LNCaP clone FGC (cell line): ENCODE measurements at regions not wholly inside any gene's neighbourhood (a gene's known extent, or its start where the extent isn't known, plus 50 kb on each side); places are given as distances from the start of the nearest gene placed in this dataset.

Experiments
- DNase-seq: peaks from one replicate; pipeline ENCODE4 v3.0.0-alpha.2; 2011; ENCODE audit warnings: low read depth
- H3K4me3 ChIP-seq: 2 replicates; pipeline ENCODE4 v1.5.1; 2011; ENCODE audit warnings: mild to moderate bottlenecking, low read depth, low read length, control low read depth
- TF ChIP-seq, protein P1 (sequence below): IDR thresholded peaks from 2 replicates; pipeline ENCODE4 v1.5.1; 2012; ENCODE audit warnings: mild to moderate bottlenecking; ENCODE audit not compliant: control insufficient read depth, insufficient read depth; ENCODE audit errors: extremely low read depth

DNA sequence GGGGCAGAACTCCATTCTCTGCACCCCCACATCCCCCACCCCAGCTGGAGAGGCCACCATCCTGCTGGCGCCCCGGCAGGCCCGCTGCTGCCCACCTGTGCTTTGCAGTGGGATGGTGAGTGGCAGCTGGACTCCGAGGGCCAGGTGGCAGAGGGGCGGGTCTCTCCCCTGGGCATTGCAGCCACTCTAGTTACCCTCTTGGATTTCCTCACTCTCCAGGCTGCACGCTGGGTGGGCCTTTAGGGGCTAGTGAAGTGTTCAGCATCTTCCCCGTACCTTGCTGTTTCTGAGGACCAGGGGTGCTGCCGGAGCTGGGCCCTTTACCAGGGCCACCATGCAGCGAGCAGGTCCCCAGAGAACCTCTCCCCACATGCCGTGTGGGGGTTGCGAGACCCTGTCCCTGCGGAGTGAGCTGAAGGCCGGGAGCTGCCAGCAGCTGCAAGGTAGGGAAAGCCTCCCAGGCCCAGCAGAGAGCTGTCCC lies 88.4 kb upstream of the SH3PXD2B start:
- DNase-seq: no peak
- no peak overlapping the region for H3K4me3 ChIP-seq

DNA sequence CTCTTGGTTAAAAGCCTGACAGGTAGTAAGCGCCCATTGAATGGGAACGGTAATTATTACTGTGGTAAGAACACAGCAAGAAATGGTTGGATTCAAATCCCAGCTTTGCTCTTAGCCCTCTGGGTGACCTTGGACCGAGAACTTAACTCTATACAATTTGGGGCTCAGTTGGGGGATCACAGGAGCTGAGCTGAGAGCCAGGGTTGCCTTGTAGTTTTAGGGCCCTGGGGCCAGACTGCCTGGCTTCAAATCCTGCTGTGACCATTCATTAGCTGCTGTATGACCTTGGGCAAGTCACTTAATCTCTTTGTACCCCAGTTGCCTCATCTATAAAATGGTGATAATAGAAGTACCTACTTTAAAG lies 87.4 kb upstream of the SH3PXD2B start:
- TF ChIP-seq, protein P1, sequence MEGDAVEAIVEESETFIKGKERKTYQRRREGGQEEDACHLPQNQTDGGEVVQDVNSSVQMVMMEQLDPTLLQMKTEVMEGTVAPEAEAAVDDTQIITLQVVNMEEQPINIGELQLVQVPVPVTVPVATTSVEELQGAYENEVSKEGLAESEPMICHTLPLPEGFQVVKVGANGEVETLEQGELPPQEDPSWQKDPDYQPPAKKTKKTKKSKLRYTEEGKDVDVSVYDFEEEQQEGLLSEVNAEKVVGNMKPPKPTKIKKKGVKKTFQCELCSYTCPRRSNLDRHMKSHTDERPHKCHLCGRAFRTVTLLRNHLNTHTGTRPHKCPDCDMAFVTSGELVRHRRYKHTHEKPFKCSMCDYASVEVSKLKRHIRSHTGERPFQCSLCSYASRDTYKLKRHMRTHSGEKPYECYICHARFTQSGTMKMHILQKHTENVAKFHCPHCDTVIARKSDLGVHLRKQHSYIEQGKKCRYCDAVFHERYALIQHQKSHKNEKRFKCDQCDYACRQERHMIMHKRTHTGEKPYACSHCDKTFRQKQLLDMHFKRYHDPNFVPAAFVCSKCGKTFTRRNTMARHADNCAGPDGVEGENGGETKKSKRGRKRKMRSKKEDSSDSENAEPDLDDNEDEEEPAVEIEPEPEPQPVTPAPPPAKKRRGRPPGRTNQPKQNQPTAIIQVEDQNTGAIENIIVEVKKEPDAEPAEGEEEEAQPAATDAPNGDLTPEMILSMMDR: no peak
- no peak for DNase-seq
- H3K4me3 ChIP-seq: no peak overlapping the region

More for the DNA sequence above, 88.4 kb upstream of the SH3PXD2B start:
- TF ChIP-seq, protein P1: no peak

DNA sequence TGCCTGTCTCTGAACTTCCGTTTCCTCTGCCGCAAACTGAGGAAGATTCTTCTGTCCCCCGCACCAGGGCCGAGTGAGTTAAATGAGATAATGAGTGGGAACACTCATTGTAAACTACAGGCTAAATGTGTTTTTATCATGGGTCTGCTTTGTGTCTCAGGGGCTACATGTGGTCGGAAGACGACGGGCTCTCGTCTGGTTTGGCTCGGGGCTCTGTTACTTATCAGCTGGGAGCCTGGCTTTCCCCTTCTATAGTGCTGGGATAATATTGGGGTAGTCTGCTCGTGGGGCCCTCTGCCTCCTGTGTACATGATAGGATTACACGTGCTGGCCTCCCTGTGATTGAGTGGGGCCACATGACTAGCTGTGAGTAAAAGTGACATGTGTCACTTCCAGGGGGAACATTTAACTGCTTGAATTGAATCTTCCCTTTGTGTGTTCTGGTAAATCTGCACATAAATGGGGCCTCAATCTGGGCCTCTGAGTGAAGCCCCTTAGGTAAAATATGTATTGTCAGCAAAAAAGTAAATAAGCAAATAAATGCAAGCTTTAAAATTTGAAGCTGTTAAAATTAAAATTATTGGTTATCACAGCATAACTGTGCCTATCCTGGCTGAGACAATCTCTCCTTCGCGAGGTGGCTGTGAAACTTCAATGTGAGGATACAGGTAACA lies 86.9 kb upstream of the SH3PXD2B start:
- DNase-seq: no peak
- TF ChIP-seq, protein P1: no peak
- no peak overlapping the region for H3K4me3 ChIP-seq

DNA sequence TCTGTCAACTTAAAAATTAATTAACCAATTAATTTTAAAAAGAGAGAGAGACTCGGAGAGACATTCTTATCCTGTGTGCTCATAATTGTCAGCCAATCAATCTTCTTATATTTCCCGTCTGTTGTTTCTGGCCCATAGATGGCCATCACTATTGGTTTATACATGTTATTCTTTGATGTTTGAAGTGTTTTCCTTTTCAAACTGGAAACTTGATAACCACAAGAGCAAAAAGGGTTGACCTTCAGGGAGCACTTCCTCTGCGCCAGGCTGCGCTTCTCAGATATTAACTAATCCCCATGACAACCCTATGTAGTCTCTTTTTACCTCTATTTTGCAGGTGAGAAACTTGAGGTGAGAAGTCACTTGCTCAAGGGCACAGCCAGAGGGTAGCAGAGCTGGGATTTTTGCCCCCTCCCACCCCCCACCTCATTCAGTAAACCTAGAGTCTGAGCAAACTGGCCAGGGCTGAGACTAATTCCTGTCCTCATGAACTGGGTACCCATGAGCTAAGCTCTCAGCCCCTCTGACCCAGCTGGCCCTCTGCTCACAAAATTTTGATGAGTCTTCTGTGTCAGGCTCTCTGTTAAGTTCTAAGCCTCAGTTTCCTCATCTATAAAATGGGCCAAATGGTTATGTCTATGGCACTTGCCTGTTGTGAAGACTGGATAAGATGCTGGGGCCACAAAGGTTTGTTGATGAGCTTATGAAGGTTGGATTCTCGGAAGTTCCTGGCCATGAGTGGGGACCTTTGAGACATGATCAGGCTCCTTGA lies 86.0 kb upstream of the SH3PXD2B start:
- TF ChIP-seq, protein P1: no peak
- no peak overlapping the region for H3K4me3 ChIP-seq
- no peak for DNase-seq

DNA sequence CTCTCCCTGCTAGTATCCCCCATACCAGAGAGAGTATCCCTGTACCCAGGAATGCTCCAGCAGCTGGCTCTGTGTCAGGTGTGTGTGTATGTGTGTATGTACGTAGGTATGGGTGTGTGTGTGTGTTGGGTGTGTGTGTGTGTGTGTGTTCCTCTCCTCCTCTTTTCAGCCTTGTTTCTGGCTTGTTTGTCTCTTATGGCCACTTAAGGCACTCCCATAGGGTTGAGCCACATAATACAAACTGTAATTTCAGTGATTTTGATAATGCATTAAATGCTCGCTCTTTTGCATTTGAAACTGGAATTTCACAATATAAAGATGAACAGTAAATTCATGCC lies 80.8 kb upstream of the SH3PXD2B start:
- TF ChIP-seq, protein P1: no peak
- DNase-seq: no peak
- H3K4me3 ChIP-seq: no peak overlapping the region

DNA sequence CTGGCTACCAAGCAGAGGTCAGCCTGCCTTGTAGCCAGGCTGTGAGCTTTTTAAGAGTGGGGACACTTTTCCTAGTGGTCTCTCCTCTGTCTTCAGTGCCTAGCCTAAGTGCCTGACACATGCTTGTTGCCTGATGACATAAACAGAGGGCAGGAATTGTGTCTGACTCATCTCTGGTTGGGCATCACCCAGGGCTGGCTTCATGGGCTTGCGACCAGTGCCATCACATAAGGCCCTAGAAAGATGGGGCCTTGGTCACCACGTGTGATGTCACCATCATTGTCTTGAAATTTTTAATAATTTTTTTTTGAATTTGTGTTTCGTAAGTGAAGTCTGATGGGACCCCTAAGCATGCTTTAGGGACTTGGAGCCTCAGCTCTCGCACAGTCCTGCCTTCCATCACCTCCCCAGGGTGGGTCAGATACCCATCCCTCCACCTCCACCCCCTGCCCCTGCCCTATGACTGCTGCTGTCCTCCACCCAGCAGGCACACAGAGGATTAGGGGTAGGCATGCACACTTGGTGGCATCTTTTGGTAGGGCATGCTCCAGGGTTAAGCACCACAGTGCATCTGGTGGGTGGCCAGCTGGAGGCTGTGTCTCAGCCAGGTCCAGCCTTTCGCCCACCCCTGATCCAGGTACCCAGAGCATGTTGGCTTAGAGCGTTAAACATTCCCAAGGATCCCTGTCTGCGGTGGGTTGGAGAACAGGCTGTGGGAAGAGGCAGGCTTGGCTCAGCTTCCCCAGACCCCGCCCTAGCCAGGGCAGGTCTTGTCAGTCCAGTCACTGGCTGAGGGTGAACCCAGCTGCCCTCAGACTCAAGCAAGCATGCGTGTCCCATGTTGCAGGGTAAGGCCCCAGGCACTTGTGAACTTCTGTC lies 80.1 kb upstream of the SH3PXD2B start:
- TF ChIP-seq, protein P1: no peak
- H3K4me3 ChIP-seq: no peak overlapping the region
- no peak for DNase-seq
